ENCODE measurements at regions not wholly inside any gene's neighbourhood (a gene's known extent, or its start where the extent isn't known, plus 50 kb on each side); places are given as distances from the start of the nearest gene placed in this dataset.

GRCh38 chr22:44566911-44567310, 68.9 kb upstream of the RTL6 start:
- TF ChIP-seq CTCF (IDR thresholded peaks at IDR 0.05; ENCODE audit: insufficient read depth, low read depth, low read length) (no peak), EZH2 (IDR thresholded peaks at IDR 0.05; ENCODE audit: insufficient read depth, low read length) (no peak)

All from astrocyte (in vitro differentiated cells and primary cell).